Large intestine (tissue), 3 donors: ENCODE measurements at regions not wholly inside any gene's neighbourhood (a gene's known extent, or its start where the extent isn't known, plus 50 kb on each side); places are given as distances from the start of the nearest gene placed in this dataset.

Source experiments
- DNase-seq, 2 donors: peaks; one replicate each; pipeline versions ENCODE4 v3.0.0 to v3.0.0-alpha.2; 2013
- H3K27ac ChIP-seq: one replicate; pipeline ENCODE4 v1.5.1; 2013; ENCODE audit warnings: low read length
- H3K27me3 ChIP-seq: 2 replicates; pipeline ENCODE4 v1.6.1; 2013; ENCODE audit warnings: low read length; ENCODE audit not compliant: control insufficient read depth, insufficient read depth
- H3K36me3 ChIP-seq: 2 replicates; pipeline ENCODE4 v1.6.1; 2013; ENCODE audit warnings: low read length; ENCODE audit not compliant: control insufficient read depth, insufficient read depth
- H3K4me1 ChIP-seq: one replicate; pipeline ENCODE4 v1.6.1; 2013; ENCODE audit warnings: low read length; ENCODE audit not compliant: control insufficient read depth, insufficient read depth
- H3K4me3 ChIP-seq: one replicate; pipeline ENCODE4 v1.5.1; 2013; ENCODE audit warnings: low read length
- H3K9me3 ChIP-seq: one replicate; pipeline ENCODE4 v1.6.1; 2013; ENCODE audit warnings: mild to moderate bottlenecking, low read depth, low read length, moderate library complexity; ENCODE audit not compliant: control insufficient read depth
- WGBS: methylation state at CpG from one replicate; pipeline ENCODE4 v1.1.5; 2013; ENCODE audit warnings: low lambda C conversion rate; ENCODE audit not compliant: insufficient coverage; 5-methylcytosine and 5-hydroxymethylcytosine counted together

DNA sequence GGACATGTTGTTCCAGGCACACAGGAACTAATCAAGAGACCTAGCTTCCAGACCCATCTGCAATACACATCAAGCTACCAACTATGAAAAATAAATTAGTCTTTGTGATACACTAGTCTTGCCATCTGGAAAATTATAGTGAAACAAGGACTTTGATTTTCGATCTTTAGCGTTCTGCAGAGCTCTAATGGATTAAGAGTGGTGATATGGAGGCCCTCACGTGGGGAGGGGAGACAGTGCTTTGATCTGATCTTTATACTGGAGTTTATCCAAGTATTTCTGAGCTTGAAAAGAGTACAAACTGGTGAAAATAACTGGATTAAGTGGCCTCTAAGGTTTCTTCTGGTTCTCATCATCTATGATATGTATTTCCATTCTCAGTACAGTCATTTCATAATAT lies 273.4 kb upstream of the CDH7 start:
- no peak for DNase-seq
- Histone ChIP-seq H3K9me3 (no peaks in the 10 kb centered on the region), H3K4me3 (no peak overlapping the region), H3K27ac (no peak overlapping the region), H3K4me1 (no peaks in the 10 kb centered on the region), H3K27me3 (no peaks in the 10 kb centered on the region), H3K36me3 (no peaks in the 10 kb centered on the region)
- WGBS: no CpG with 5 or more reads among the region's 3 CpGs

DNA sequence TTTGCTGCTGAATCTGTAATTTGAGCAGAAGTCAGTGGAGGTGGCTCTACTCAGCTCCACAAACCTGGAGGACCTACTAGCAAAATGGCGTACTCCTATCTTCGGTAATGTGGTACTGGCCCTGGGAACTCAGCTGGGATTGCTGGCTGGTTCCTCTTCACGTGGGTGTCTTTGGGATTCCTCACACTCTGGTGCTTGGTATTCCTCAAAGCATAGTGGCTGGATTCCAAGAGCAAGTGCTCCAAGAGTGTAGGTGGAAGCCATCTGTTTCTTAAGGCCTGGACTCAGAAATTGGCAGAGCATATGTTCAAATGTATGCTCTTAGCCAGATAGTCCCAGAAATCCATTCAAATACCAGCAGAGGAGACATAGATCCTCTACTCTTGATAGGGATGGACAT lies 281.9 kb upstream of the CDH7 start:
- DNase-seq: no peak
- H3K27me3 ChIP-seq: no peaks in the 10 kb centered on the region
- no peak overlapping the region for H3K4me3 ChIP-seq
- no peaks in the 10 kb centered on the region for H3K36me3 ChIP-seq
- no peak overlapping the region for H3K27ac ChIP-seq
- H3K9me3 ChIP-seq: no peaks in the 10 kb centered on the region
- no peaks in the 10 kb centered on the region for H3K4me1 ChIP-seq
- WGBS: no CpG with 5 or more reads among the region's 3 CpGs

DNA sequence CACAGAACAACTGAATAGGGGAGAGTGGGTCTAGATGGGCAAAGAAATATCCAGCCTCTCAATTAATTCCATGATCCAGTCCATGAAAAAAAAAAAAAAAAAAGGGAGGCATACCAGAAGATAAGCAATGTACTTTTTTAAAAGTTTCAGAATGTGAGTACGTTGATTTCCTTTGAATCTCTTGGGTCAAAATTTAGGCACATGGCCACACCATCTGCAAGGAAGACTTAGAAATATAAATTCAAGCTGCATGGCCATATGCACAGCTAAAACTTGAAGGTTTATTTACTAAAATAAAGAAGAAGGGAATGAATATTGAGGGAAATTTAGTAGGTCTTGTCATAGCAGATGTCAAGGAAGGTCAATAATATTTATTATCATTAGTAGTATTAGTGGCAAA lies 286.5 kb upstream of the CDH7 start:
- WGBS: 100% methylated on average over 1 of the region's 1 CpG
- no peaks in the 10 kb centered on the region for H3K36me3 ChIP-seq
- DNase-seq: no peak
- no peak overlapping the region for H3K27ac ChIP-seq
- no peaks in the 10 kb centered on the region for H3K4me1 ChIP-seq
- no peaks in the 10 kb centered on the region for H3K27me3 ChIP-seq
- no peaks in the 10 kb centered on the region for H3K9me3 ChIP-seq
- no peak overlapping the region for H3K4me3 ChIP-seq

DNA sequence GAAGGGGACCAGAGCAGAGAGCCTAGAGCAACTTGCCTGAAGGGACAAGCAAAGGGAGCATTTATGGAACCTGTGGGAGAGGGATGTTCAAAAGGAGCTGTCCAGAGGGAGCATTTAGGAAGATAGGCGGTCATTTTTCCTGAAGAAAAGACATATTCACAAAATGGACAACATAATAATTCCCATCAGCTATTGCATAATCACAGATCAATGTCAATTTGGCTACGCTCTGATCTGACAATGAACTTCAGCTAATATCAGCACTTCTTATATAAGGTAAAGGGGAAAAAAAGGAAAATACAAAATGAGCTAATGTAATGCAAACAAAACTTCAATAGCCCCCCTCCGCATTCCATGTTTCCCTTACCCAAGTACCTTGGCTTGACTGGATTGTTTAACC lies 291.1 kb upstream of the CDH7 start:
- no peak for DNase-seq
- Histone ChIP-seq H3K36me3 (no peaks in the 10 kb centered on the region), H3K9me3 (no peaks in the 10 kb centered on the region), H3K27ac (no peak overlapping the region), H3K4me1 (no peaks in the 10 kb centered on the region), H3K4me3 (no peak overlapping the region), H3K27me3 (no peaks in the 10 kb centered on the region)
- 100% methylated on average over 1 of the region's 3 CpGs for WGBS

DNA sequence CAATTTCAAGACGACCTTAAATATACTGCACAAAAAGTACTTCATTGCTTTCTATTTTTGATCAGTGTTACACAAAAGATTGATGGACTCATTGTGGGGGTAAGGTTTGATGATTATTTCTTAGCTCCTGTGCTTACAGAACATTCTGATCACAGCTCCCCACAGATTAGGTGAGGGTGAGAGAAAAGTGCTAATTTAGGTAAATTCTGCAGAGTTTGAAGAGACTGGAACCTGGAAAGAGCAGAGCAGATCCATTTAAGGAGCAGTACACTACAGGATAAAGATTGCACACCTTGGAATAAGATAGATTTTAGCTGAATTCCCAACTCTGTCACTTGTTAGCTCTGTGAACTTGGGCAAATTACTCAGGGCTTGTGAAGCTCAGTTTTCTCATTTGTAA lies 291.9 kb upstream of the CDH7 start:
- Histone ChIP-seq H3K27me3 (no peaks in the 10 kb centered on the region), H3K4me3 (no peak overlapping the region), H3K4me1 (no peaks in the 10 kb centered on the region), H3K36me3 (no peaks in the 10 kb centered on the region), H3K27ac (no peak overlapping the region), H3K9me3 (no peaks in the 10 kb centered on the region)
- WGBS: no CpG with 5 or more reads among the region's 1 CpG
- DNase-seq: no peak

DNA sequence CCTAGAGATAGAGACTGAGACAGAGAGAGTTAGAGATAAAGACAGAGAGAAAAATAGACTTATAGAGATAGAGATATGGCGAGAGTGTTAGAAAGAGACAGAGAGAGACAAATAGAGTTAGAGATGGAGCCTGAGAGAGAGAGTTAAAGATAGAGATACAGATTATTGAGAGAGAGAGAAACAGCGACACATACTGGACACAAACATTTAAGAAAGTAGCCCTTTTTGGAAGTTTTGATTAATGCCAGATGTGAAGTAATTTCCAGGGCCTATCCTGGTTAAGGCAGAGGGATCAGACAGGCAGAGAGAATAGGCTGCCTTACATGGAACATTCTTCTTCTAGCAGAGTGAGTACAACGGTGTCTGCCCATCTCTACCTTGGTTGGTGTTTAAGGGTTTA lies 311.6 kb upstream of the CDH7 start:
- H3K36me3 ChIP-seq: no peaks in the 10 kb centered on the region
- WGBS: 79% methylated on average over 2 of the region's 3 CpGs
- H3K27ac ChIP-seq: no peak overlapping the region
- H3K9me3 ChIP-seq: no peaks in the 10 kb centered on the region
- H3K4me3 ChIP-seq: no peak overlapping the region
- H3K27me3 ChIP-seq: no peaks in the 10 kb centered on the region
- no peak for DNase-seq
- H3K4me1 ChIP-seq: no peaks in the 10 kb centered on the region

DNA sequence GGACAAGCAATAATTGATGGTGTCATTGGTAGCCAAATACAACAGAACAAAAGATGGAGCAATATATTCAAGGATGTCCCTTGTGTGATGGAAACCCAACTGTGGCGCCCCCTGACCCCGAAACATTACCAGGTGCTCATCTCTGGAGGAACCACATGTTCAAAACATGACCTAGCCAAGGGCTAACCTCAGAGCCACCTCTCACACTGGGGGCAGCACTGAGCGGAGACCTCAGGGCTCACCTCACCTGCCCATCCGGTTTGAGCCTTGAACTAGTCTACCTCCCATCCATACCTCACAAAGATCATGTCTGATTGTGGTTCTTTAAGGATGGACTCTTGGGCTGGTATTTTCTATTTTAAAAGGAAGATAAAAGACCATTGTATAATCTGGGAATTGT lies 314.4 kb upstream of the CDH7 start:
- H3K36me3 ChIP-seq: no peaks in the 10 kb centered on the region
- no peaks in the 10 kb centered on the region for H3K27me3 ChIP-seq
- peak in 1 of 2 donors; percentile 3 for DNase-seq
- no CpG with 5 or more reads among the region's 4 CpGs for WGBS
- H3K27ac ChIP-seq: no peak overlapping the region
- H3K4me1 ChIP-seq: no peaks in the 10 kb centered on the region
- no peaks in the 10 kb centered on the region for H3K9me3 ChIP-seq
- no peak overlapping the region for H3K4me3 ChIP-seq

DNA sequence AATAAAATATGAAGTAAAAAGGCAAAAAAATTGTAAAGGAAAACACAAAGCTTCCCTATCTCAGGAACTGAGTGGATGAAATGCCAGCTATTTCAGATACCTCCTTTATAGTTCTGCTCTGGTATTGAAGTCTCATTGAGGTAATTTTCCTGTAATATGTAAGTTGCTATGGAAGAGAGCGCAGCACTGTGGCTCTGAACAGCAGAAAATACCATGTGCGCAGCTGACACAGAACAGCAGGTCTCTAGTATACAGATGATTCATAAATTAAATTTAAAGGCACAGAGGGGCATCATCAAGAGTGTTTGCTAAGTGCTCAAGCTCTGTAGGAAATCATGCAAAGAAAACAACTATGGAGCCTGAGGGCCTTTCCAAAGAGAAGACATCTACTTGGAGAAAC lies 315.3 kb upstream of the CDH7 start:
- Histone ChIP-seq H3K27me3 (no peaks in the 10 kb centered on the region), H3K27ac (no peak overlapping the region), H3K9me3 (no peaks in the 10 kb centered on the region), H3K4me1 (no peaks in the 10 kb centered on the region), H3K4me3 (no peak overlapping the region), H3K36me3 (no peaks in the 10 kb centered on the region)
- no CpG with 5 or more reads among the region's 2 CpGs for WGBS
- no peak for DNase-seq

DNA sequence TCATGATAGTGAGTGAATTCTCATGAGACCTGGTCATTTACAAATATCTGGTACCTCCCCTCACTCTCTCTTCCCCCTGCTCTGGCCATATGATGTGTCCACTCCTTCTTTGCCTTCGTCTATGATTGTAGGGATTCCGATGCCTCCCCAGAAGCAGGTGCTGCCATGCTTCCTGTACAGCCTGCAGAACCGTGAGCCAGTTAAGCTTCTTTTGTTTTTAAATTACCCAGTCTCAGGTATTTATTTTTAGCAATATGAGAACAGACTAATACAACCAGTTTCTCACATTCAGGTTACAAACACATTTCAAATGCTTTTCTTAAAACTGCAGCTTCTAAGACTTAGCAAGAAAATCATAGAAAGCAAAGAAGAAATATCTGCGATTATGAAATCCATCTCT lies 321.2 kb upstream of the CDH7 start:
- Histone ChIP-seq H3K4me3 (no peak overlapping the region), H3K4me1 (no peaks in the 10 kb centered on the region), H3K27me3 (no peaks in the 10 kb centered on the region), H3K9me3 (no peaks in the 10 kb centered on the region), H3K36me3 (no peaks in the 10 kb centered on the region), H3K27ac (no peak overlapping the region)
- no peak for DNase-seq
- WGBS: 100% methylated on average over 1 of the region's 4 CpGs

DNA sequence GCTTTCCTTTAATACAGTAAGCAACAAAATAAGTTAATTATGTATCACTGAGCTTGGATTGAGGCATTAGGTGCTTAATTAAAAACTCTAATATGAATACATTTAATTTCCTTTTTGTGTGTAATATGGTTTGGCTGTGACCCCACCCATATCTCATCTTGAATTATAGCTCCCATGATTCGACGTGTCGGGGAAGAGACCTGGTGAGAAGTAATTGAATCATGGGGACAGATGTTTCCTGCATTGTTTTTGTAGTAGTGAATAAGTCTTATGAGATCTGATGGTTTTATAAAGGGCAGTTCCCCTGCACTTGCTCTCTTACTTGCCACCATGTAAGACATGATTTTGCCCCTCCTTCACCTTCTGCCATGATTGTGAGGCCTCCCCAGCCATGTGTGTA lies 325.4 kb upstream of the CDH7 start:
- no peak overlapping the region for H3K27ac ChIP-seq
- no peak overlapping the region for H3K4me3 ChIP-seq
- H3K9me3 ChIP-seq: no peaks in the 10 kb centered on the region
- no peaks in the 10 kb centered on the region for H3K27me3 ChIP-seq
- no peaks in the 10 kb centered on the region for H3K36me3 ChIP-seq
- H3K4me1 ChIP-seq: no peaks in the 10 kb centered on the region
- DNase-seq: no peak
- WGBS: no CpG with 5 or more reads among the region's 3 CpGs

DNA sequence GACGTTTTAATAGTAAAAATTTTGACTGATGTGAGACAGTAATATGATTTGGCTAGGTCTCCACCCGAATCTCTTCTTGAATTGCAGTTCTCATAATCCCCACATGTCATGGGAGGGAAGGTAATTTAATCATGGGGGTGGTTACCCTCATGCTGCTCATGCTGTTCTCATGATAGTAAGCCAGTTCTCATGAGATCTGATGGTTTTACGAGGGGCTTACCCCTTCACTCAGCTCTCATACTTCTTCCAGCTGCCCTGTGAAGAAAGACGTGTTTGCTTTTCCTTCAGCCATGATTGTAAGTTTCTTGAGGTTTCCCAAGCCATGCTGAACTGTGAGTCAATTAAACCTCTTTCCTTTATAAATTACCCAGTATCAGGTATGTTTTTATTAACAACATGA lies 327.0 kb upstream of the CDH7 start:
- Histone ChIP-seq H3K36me3 (no peaks in the 10 kb centered on the region), H3K27me3 (no peaks in the 10 kb centered on the region), H3K27ac (no peak overlapping the region), H3K9me3 (no peaks in the 10 kb centered on the region), H3K4me1 (no peaks in the 10 kb centered on the region), H3K4me3 (no peak overlapping the region)
- DNase-seq: no peak
- 58% methylated on average over 2 of the region's 4 CpGs for WGBS
